IPS DF 4.7 (cell line): ENCODE measurements at regions not wholly inside any gene's neighbourhood (a gene's known extent, or its start where the extent isn't known, plus 50 kb on each side); places are given as distances from the start of the nearest gene placed in this dataset.
"Not testable (repeated sequence)": the region's sequence is repeated elsewhere in the genome, so short reads cannot be mapped to it uniquely, and the experiment has no call there.

Experiments used
- DNase-seq: peaks from one replicate; pipeline ENCODE4 v3.0.0-alpha.2; 2013; ENCODE audit warnings: low spot score; ENCODE audit errors: extremely low read depth

- DNase-seq: no peak
Measured at GRCh38 chr6:14591998-14592397, 474.4 kb downstream of the CD83 start.

- no peak for DNase-seq
Measured at GRCh38 chr6:14593286-14593685, 475.7 kb downstream of the CD83 start.

DNA sequence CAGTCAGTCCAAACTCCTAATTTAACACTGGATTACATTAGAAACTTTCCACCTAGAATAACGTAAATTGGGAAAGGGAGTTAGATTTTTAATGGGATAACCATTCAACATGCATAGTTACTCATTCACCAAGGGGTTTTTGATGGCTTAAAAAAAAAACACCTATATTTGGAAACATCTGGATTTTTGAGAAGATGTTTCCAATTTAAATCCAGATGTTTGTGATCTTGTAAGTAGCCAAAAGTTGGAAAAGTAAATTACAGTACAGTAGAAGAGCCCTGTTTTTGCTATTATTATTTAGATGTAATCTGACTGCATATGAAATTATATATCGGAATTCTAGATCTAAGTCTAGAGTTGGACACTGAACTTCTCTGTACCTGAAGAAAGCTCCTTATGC is 478.2 kb downstream of the CD83 start:
- DNase-seq: no peak

GRCh38 chr6:14596410-14596809 is 478.8 kb downstream of the CD83 start:
- no peak for DNase-seq

DNA sequence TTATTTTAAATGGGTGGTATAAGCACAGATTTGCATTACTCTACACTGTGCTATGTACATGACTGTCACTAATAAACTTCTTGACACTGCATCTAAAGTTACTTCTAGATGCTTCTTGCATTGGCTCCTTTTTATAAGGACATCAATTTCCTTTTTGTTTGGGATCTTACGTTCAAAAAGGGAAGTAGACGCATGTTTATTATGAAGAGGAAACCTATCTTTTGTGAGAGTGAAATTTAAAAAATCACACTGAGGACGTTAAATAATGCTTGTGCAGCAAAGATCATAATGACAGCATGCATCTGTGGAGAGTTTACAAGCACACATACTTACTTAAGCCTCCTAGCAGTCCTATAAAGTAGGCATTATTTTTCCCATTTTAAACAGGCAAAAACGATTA is 479.5 kb downstream of the CD83 start:
- no peak for DNase-seq

DNA sequence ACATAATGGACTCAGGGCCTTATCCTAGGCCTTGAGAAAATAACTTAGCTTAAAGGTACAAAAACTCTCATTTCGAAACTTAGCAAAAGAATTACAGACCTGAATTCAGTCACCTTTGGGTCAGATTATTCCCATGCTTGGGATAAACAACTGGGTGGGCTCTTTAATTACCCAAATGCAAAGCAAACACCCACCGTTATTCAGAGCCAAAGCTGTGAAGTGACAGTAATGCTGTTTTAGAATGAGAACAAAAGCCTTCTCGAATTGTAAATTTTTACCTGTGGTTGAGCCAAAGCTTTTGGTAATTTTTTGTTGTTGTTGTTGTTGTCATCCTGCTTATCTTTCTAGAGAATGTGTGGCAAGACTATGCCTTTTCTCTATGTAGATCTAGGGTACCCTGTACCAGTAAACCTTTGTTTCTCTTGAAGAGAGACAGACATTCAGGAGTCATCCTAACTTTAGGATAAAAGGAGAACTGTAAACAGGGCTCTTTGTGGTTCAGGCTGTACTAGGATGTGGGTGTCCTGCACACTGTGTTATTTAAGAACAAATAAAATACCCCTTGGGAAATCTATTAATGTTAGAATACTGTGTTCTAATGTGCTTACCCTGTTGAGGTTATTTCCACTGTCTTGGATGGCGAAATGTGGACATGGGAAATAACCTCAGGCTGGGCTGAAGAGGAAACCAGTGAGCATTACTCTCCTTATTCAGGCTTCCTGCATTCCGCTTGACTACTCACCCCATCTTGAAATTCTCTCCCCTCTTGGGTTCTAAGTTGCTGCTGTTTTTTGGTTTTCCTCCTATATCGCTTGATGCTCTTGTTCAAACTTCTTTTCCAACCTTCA is 480.7 kb downstream of the CD83 start:
- no peak for DNase-seq

DNA sequence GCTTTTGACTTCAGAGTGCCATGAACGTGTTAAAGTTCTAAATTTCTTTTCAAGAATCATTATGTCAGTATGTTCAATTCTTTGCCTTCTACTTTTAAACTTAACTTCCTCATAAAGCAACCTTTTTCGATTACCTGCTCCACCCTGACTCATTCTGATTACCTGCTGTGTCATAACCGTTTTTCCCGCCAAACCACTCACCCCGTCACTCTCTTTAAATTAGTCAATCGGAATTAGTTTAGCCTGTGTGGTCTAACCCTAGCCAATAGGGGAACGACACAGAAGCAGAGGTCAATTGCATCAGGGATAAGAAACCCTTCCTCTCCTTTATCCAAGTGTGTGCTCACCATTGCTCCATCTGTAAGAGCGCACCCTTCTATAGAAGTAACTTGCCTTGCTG is 482.7 kb downstream of the CD83 start:
- not testable (repeated sequence) for DNase-seq

- no peak for DNase-seq
Measured at GRCh38 chr6:14601490-14601889, 483.9 kb downstream of the CD83 start.

DNA sequence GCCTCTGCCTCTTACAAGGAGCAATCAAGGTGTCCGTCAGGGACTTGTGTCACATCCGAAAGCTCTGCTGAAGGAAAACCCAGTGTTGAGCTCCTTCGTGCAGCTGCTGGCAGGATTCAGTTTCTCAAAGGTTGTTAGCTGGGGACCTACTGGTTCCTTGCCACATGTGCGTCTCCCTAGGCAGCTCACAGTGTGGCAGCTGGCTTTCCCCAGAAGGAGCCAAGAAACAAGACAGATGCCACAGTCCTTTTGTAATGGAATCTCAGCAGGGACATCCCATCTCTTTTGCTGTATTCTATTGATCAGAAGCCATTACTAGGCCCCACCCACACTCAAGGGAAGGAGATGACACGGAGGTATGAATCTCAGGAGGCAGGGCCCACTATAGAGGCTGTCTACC is 488.8 kb downstream of the CD83 start:
- DNase-seq: no peak

GRCh38 chr6:14610141-14610540 is 492.6 kb downstream of the CD83 start:
- no peak for DNase-seq

DNA sequence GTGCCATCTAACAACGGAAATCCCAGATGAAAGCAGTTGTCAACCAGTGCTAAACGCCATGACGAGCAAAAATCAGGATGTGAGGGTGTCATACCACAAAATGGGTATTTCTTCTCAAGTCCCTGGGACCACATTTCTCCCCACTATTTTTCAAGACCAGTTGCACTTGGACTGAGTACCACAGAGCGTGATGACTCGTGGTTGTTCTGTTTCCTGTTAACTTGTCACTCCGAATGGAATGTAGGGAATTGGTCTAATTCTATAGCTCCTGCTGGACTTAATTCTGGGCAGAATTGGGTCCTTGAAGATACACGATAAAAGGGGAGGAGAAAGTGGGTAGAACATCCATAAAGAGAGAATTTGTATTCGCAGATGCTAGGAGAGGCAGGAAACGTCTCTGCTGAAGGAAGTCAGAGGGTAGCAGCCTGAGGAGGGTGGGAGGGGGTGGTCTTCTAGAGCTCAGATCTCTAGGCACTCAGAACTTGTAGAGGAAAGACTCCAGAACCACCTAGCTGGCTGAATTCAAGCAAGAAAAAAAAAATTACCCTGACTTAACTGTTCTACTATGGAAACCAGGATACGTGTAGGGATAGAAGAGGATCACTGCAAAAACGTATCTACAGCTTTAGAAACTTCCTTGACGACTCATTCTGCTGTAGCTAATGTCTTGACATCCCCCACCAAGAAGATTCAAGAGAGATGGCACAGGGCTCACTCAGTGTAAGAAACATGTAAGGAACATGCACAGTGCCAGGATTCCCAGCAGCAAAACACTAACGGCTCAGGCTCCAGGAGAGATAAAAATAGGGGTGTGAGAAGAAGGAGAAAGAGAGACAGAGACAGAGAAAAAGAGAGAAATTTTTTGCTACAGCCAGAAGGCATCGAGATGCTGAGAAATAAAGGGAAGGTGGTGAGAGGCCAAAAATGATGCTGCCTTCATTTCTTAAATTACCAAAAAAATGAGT is 494.7 kb downstream of the CD83 start:
- DNase-seq: no peak

DNA sequence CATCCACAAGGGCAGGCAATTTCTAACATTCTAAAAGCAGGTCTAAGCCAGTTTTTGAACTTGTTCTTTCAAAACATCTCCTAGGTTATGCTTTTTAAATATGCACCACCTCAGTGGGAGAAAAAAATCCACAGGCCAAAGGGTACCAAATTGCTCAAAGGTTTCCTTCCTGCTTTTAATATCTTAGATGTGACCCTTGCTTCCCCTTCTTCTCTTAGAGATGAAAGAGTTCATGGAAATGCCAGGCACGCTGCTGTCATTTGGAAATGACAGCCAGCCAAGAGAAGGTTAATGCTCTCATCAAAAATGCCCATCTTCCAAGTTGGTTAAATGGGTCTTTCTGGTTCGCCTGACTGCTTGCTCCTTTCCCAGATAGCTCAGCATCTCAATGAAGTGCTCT is 497.1 kb downstream of the CD83 start:
- DNase-seq: no peak

DNA sequence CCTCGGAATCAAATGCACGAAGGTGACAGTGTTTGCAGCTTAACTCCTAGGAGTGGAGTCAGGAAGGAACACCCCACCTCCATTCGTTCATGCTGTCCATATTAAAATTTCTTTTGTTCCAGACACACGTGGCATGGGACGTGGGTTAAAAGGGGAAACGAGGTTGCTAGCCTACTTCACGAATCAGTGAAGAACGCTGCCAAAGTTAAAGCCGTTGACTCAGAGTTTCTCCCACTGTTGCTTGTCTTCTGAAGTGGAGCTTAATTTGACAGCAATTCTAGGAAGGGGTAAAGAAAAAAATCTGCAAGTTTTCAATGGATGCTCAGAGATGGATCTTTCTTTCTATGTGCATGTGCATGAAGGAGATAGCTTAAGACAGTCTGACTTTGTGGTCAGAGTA is 499.1 kb downstream of the CD83 start:
- no peak for DNase-seq

GRCh38 chr6:14618759-14619418 is 501.3 kb downstream of the CD83 start:
- DNase-seq: no peak

- DNase-seq: no peak
Measured at GRCh38 chr6:14619419-14619781, 501.8 kb downstream of the CD83 start.

DNA sequence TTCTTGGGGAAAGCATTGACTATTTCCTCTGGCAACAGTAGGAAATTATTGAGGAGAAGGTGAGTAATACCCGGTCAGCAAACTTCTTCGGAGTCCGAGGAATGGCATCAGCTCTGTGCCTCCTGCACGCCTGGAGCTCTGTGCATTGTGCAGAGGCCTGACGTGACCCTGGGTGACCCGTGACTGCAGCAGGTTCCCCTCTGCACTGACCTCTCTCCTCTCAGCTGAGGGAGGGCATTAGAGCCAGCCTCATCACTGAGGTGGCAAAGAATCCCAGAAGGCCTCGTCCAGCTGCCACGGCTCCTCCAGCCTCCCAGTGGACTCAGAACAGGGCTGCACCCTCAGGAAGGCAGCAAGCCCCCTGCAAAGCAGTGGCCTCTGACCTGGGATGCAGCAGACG is 502.9 kb downstream of the CD83 start:
- no peak for DNase-seq

- DNase-seq: no peak
Measured at GRCh38 chr6:14621518-14621917, 503.9 kb downstream of the CD83 start.

DNA sequence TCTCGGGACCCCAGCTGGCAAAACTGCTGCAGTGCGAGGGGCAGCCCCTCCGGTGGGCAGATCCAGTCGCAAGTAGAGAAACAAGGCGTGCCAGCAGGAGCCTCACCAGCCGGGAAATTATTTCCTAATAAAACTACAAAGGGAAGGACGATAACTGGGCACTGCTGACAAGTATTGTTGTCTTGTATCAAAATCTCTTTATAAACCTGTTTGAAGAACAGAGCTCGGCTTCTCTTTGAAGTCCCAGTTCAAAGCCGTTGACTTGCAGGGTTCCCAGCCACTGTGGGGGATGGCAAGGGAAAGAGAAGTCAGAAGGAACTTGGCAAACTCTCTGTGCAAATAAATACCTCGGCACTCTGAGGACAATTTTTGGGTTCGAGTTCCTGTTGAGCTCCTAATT is 504.5 kb downstream of the CD83 start:
- DNase-seq: no peak

GRCh38 chr6:14622909-14623505 is 505.4 kb downstream of the CD83 start:
- no peak for DNase-seq

DNA sequence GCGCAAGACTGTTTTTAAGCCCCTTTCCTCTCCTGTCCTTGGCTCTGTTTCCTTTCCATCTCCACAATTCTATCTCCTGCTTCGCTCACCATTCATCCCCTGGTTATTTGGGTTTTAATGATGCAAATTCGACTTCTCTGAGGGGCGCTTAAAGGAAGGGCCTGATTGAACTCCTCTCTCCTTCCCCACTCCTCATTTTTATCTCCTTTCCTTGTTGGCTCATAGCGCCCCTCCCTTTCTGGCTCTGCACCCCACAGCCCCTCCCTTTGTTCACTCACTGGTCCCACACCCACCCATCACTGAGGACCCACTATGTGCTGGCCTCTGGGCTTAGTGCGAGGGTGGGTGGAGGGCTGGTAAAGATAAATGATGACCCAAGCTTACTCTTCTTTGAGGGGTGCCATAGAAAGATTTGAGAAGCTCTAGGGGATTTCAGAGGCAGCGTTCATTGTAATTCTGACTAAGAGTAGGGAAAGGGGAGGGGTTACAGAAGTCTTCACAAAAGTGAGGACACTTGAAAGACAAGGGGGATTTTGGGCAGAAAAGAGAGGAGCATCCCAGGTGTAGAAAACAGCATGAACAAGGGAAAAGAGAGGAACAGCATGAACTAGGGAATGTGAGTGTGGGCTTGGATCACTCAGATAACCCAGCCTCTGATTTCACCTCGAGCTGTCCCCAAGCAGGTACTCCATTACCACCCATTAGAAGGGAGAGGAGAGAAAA is 507.8 kb downstream of the CD83 start:
- no peak for DNase-seq

DNA sequence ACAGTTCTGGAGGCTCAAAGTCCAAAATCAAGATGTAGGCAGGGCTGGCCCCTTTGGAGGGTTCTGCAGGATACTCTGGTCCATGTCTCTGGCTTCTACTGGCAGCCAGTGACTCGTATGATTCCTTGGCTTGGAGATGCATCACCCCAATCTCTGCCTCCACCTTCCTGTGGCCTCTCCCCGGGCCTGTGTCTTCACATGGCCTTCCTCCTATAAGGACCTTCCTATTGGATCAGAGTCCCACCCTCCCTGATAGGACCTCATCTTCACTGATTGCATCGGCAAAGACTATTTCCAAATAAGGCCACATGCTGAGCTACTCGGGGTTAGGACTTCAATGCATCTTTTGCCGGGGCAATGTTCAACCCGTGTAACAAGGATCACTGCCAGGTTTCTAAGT is 509.0 kb downstream of the CD83 start:
- DNase-seq: no peak
